NCI-H146 (cell line): ENCODE measurements at regions not wholly inside any gene's neighbourhood (a gene's known extent, or its start where the extent isn't known, plus 50 kb on each side); places are given as distances from the start of the nearest gene placed in this dataset.

Experiments
- DNase-seq: peaks from one replicate; lab custom pipeline; 2025; lab: John Stamatoyannopoulos, UW

- no peak for DNase-seq
These were observed 145.1 kb downstream of the BTC start for GRCh38 chr4:74649193-74649592.

- DNase-seq = no peak
These were observed 143.1 kb downstream of the BTC start for GRCh38 chr4:74651198-74651597.

- DNase-seq = no peak
These were observed 140.7 kb downstream of the BTC start for GRCh38 chr4:74653331-74654229.

DNA sequence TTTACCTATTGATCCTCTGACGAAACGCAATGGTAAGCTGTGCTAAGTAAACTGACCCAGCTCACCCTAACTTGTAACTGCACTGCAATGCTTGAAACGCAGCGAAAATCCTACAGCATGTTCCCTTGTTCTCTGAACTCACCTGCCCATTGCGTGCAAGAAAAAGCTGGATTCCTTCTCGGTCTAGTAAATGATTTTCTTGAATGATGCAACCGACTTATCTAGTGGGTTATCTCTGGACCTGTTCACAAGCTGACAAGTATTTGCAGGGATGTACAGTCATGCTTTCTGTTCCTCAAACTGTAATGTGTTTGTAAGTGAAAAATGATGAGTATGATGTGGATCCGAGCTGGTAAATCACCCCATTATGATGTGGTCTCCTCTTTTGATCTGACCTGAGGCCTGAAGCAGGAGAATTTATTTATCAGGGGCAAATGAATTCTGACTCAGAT is 140.1 kb downstream of the BTC start:
- no peak for DNase-seq

GRCh38 chr4:74656596-74656995 is 137.7 kb downstream of the BTC start:
- DNase-seq = no peak

DNA sequence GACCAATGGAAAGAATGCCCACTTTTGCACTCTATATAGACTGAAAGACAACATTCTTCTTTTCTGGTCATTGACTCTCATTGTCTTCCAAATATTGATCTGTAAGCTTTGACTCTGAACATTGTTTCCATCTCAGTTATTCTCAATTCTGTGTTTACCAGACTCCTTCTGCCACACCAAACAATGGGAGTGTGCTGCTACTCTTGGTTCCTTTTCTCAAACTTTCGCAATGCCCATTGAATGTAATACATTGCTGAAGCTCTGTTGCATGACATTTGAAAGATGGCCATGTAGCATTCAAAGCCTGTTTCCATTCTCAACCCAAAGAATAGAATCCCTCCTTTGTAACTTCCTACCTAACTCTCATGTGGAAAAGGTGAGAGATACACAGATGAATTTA is 136.2 kb downstream of the BTC start:
- no peak for DNase-seq

DNA sequence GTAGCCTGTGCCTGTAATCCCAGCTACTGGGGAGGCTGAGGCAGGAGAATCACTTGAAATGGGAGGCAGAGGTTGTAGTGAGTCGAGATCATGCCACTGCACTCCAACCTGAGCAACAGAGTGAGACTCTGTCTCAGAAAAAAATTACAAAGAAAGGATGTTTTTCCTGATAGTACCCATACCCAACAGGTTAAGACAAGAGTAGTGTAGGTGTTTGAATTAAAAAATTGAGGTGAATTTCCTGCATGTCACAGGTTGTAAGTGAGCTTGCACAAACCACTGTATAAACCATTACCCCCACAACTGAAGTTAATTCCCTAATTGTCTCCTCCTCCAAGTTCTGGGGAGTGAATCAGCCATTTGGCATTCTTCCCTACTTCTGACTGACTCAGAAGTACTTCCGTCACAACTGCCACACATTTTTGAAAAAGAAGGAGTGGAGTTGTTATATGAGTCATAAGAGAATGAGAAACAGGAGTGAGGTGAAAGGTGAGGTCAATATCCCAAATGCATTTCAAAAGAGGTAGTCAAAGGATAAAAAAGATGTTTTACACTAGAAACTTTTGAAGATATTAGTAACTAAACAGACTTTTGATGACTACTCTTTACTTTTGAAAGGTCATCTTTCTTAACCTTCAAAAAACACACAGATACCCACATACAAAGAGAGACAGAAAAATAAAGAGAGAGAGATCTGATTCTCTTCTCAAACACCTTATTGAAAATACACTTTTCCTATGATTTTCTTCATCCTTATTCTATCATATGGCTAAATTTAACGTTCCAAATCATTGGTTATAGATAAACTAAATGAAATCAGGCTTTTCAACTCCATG is 134.5 kb downstream of the BTC start:
- no peak for DNase-seq

DNA sequence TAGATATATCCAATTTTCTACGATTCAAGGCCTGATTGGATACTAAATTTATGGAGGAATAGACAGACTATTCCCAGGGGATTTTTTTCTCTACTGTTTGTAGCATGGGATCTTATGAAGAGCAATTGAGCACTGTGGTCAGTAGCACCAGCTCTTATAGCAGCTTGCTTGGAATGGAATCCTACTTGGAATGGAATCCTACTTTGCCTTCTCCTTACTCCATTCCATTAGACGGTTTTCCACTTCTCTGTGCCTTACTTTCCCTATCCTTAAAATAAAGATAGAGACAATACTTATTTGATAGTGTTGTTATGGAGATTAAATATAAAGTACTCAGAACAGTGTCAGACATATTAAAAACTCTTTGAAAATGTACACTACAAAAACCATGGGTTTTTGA is 133.5 kb downstream of the BTC start:
- DNase-seq = no peak

GRCh38 chr4:74661427-74662201 is 132.7 kb downstream of the BTC start:
- DNase-seq = no peak

DNA sequence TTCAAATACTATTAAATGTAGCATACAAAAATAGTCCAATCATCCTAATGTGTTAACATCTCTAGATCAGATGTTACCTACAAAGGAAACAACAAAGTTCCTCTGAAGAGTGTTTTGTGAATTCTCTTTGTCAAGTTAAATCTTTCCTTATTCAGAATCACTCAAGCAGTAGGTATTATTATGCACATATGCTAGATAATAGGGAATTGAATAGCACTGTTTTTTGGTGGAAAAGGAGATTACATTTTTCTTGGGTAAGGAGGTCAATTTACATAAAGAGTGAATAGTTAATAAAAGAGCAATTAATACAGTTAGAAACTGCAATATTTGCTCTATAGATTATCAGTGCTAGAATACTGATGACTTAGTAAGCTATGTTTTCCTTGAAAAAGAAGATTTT is 130.7 kb downstream of the BTC start:
- no peak for DNase-seq

- no peak for DNase-seq
These were observed 129.0 kb downstream of the BTC start for GRCh38 chr4:74665346-74665745.

DNA sequence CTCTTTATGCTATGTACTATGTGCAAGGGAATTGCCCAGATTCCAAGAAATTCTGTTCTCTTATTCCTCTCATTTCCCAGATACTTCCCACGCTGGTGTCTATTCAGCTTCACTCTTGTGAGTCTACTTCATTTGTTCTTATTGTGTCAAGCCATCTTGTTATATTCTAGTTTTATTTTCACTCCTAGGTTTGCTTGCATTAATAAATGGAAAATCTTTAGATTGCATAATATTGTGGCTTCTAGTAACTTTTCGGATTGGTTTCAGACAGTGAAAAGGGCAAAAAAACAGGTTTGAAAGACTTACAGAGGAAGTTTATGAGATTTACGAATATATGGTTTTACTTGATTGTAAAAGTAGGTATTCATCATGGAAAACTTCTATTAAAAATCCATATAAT is 128.4 kb downstream of the BTC start:
- DNase-seq = no peak

- DNase-seq = no peak
These were observed 126.9 kb downstream of the BTC start for GRCh38 chr4:74667438-74667837.

DNA sequence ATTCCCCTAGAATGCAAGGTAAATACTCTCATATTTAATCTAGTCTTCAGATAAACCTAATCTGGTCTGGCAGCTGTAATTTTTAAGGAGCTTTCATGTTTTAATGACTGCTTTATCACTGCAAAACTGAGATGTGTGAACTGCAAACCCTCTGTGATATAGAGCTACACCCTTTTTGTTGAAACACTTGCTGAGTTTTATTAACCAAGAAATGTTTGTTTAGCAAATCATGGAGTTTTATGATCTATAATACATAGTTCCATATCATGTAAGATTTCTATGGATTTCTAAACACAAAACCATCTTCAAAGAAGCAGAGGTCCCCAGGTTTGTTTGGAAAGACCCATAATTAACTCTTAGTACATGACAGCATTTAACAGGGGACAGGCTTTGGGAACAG is 126.4 kb downstream of the BTC start:
- DNase-seq = no peak

GRCh38 chr4:74669702-74670101 is 124.6 kb downstream of the BTC start:
- no peak for DNase-seq

DNA sequence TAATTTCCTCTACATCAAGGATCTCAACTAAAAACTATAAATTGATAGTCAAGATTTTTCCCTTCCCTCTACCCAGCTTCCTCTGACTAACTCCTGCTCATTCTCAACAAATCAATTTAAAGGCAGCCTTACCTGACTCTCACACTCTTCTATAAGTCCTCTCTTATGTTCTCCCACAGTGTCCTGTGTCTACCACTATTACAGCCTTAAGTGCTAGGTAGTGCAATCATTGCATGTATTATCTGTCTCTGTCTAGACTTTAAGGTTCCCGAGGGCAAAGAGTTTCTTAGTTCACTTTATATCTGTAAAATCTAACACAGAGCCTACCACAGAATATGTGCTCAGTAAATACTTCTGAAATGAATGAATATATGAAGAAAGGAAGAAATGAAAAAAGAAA is 123.7 kb downstream of the BTC start:
- DNase-seq = no peak

GRCh38 chr4:74671080-74671698 is 123.1 kb downstream of the BTC start:
- no peak for DNase-seq

DNA sequence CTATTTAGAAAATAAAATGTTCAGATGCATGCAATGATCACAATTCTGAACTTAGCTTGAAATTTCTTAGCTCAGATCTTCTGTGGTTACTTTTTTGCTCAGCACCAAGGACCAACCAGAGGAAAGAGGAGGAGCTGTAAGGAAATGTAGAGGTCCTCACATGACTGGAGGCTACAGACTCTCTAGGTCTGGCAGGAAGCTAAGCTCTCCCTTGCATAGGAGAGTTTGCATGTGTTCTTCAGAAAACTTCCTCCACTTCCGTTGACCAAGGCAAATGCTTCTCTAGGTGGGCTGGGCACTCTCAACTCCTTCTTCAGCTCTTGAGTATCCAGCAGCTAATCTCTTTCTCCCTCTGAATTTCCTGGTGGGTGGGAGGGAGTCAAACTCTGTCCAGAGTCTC is 119.6 kb downstream of the BTC start:
- DNase-seq = no peak

DNA sequence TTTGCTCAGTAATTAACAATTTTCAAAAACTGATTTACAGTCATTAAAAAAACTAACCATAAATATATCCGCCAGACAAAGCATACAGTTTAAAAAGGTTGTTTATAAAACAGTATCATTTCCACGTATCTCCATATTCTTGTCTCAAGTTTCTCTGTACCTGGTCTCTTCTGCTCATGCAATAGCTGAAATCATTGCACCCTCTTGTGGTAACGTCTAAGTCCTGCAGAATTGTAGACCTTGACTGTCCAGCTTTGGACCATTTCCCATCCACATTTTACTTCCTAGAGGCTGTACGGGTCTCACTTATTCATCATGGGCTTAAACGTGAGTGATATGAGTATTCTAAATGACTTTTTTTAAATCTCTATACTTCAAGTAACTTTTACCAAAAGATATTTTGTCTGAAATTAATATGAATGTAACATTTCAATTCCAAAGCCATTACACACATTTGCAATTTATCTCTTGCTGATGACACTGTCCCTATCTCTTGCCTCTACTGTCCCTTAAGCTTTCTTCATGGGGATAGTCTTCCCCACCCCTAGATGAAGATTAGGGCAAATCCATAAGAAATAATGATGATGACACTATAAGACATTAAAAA is 118.5 kb downstream of the BTC start:
- DNase-seq = peak; percentile 13

DNA sequence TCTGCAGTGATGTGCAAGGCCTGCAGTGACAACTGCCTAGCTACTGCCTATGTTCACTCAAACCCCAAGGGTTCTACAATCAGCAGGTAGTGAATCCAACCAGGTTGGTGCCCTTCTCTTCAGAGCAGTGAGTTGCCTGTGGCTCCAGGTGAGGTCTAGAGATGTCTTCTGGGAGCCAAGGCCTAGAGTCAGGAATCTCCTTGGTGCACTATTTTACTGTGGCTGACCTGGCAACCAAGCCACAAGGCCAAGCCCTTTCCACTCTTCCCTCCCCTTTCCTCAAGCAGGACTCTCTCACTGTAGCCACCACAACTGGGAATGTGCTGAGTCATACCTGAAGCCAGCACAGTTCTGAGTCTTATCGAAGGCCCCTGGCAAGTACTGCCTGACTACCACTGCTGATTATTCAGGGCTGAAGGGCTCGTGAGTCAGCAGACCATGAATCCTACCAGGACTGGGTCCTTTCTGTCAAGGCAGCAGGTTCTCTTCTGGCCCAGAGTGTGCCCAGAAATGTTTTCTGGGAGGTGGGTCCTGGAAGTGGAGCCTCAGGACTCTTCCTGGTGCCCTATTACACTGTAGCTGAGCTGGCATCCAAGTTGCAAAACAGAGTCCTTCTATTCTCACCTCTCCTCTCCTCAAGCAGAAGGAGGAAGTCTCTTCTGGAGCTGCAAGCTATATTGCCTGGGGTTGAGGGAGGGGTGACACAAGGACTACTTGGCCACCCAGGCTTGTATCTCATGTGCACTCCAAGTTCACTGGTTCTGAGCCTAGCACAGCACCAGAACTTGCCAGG is 111.6 kb downstream of the BTC start:
- DNase-seq = no peak

DNA sequence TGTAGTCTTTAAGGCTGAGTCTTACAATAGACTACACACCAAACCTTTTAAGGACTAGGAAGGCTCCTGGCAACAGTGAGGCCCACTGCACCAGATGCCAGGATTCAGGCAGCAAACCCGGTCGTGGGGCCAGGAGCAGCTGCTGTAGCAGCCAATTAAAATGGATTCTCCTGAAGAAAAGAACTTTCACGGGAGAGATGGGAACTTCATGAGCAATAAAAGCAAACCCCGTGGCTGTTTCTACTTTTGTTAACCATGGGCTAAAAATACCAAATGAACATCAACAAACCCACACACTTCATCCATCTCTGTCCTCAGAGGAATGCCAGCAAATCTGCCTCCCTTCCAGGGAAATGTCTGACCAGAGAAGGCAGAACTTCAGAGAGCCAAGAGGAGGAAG is 101.4 kb downstream of the BTC start:
- no peak for DNase-seq
